ENCODE measurements at regions not wholly inside any gene's neighbourhood (a gene's known extent, or its start where the extent isn't known, plus 50 kb on each side); places are given as distances from the start of the nearest gene placed in this dataset.

DNA sequence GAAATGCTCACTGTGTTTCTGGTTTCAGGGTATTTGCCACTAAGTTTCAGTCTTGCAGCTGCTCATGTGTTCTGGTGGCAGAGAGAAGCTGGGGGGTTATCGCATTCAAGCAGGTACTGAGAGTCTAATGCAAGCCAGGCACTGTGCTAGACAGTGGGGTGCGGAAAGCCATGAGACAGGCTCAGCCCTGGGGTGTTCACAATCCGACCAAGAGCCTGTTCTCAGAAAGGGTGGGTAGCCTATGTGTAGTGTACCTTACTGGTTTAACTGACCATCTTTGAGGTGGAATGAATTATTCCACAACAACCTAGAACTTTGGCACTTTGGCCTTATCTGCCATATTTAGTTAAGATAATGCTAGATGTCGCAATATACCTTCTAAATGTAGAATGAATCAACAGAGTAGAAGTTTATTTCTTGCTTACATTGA, 55.3 kb upstream of the ROR1 start:
- TF ChIP-seq, protein P1, sequence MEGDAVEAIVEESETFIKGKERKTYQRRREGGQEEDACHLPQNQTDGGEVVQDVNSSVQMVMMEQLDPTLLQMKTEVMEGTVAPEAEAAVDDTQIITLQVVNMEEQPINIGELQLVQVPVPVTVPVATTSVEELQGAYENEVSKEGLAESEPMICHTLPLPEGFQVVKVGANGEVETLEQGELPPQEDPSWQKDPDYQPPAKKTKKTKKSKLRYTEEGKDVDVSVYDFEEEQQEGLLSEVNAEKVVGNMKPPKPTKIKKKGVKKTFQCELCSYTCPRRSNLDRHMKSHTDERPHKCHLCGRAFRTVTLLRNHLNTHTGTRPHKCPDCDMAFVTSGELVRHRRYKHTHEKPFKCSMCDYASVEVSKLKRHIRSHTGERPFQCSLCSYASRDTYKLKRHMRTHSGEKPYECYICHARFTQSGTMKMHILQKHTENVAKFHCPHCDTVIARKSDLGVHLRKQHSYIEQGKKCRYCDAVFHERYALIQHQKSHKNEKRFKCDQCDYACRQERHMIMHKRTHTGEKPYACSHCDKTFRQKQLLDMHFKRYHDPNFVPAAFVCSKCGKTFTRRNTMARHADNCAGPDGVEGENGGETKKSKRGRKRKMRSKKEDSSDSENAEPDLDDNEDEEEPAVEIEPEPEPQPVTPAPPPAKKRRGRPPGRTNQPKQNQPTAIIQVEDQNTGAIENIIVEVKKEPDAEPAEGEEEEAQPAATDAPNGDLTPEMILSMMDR (IDR thresholded peaks at IDR 0.05): no peak

DNA sequence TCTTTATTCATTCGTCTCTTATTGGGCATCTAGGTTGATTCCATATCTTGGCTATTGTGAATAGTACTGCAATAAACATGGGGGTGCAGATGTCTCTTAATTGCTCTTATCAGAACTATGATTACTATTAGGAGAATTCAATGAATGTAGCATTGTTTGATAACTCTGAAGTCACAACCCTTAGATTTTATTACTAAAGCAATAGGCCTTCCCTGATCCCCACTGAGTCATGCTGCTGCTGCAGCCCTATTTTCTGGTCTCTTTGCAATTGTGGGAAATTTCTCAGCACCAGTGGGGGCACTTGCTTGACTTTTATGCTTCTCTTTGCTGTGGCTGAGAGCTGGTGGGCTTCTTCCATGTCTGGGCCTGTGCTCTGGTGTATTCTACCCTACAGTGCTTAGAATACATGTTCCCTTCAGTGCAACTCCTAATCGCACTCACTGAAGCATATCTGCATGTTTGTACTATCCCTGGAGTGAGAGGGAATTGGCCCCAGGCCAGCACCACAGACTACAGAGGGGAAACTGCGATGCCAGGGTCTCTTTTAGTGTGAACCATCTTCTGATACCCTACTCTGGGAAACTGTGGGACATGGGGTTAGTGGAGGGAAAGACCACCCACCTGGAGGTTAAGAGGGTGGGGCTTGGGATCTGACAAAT, 52.2 kb upstream of the ROR1 start:
- ATAC-seq (ENCODE audit: low FRiP score) (no peak), DNase-seq (ENCODE audit: low spot score) (no peak)
- TF ChIP-seq, protein P1 (IDR thresholded peaks at IDR 0.05): no peak

More for the DNA sequence above, 55.3 kb upstream of the ROR1 start:
- DNase-seq (ENCODE audit: low spot score): no peak
- no peak for ATAC-seq (ENCODE audit: low FRiP score)

DNA sequence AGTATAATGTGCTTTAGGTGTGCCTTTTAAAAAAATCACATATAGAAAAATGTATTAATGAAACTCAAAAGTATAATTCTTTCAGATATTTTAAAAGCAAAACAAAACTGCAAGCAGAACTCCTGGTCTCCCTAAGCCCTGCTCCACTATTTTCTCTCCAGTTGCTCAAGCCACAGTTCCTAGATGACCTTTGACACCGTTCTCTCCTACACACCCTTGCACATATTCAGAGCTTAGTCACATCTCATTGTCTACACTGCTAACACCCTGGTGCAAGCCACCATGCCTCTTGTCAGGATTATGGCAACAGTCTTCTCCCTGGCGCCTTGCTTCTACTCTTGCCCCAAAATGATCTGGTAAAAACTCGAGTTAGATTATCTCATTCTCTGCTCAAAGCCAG, 50.2 kb upstream of the ROR1 start:
- DNase-seq (ENCODE audit: low spot score): no peak
- peak; percentile 72 for ATAC-seq (ENCODE audit: low FRiP score)
- TF ChIP-seq, protein P1 (IDR thresholded peaks at IDR 0.05): no peak
